ENCODE measurements at regions not wholly inside any gene's neighbourhood (a gene's known extent, or its start where the extent isn't known, plus 50 kb on each side); places are given as distances from the start of the nearest gene placed in this dataset.

- no peak for DNase-seq (ENCODE audit: low read depth)
- H3K4me3 ChIP-seq (ENCODE audit: low read depth, low read length) = no peak overlapping the region
- no peak for TF ChIP-seq CTCF (IDR thresholded peaks at IDR 0.05; ENCODE audit: control insufficient read depth, extremely low read depth, insufficient read depth)
Measured at GRCh38 chr7:121515630-121516401, 119.7 kb upstream of the FAM3C start.

- TF ChIP-seq CTCF (IDR thresholded peaks at IDR 0.05; ENCODE audit: control insufficient read depth, extremely low read depth, insufficient read depth) = no peak
- no peak overlapping the region for H3K4me3 ChIP-seq (ENCODE audit: low read depth, low read length)
- DNase-seq (ENCODE audit: low read depth) = no peak
Measured at GRCh38 chr7:121515229-121515628, 119.1 kb upstream of the FAM3C start.

- no peak for DNase-seq (ENCODE audit: low read depth)
- no peak for TF ChIP-seq CTCF (IDR thresholded peaks at IDR 0.05; ENCODE audit: control insufficient read depth, extremely low read depth, insufficient read depth)
- no peak overlapping the region for H3K4me3 ChIP-seq (ENCODE audit: low read depth, low read length)
Measured at GRCh38 chr7:121513105-121513504, 117.0 kb upstream of the FAM3C start.

- no peak for TF ChIP-seq CTCF (IDR thresholded peaks at IDR 0.05; ENCODE audit: control insufficient read depth, extremely low read depth, insufficient read depth)
- H3K4me3 ChIP-seq (ENCODE audit: low read depth, low read length) = no peak overlapping the region
- DNase-seq (ENCODE audit: low read depth) = no peak
Measured at GRCh38 chr7:121510858-121511482, 114.9 kb upstream of the FAM3C start.

- no peak for TF ChIP-seq CTCF (IDR thresholded peaks at IDR 0.05; ENCODE audit: control insufficient read depth, extremely low read depth, insufficient read depth)
- no peak for DNase-seq (ENCODE audit: low read depth)
- H3K4me3 ChIP-seq (ENCODE audit: low read depth, low read length) = no peak overlapping the region
Measured at GRCh38 chr7:121510302-121510701, 114.2 kb upstream of the FAM3C start.

GRCh38 chr7:121505540-121506182, 109.6 kb upstream of the FAM3C start:
- no peak for DNase-seq (ENCODE audit: low read depth)
- no peak for TF ChIP-seq CTCF (IDR thresholded peaks at IDR 0.05; ENCODE audit: control insufficient read depth, extremely low read depth, insufficient read depth)
- no peak overlapping the region for H3K4me3 ChIP-seq (ENCODE audit: low read depth, low read length)
